GM12872 (cell line): ENCODE measurements at regions not wholly inside any gene's neighbourhood (a gene's known extent, or its start where the extent isn't known, plus 50 kb on each side); places are given as distances from the start of the nearest gene placed in this dataset.

ENCODE experiments used
- TF ChIP-seq, protein P1 (sequence below): IDR thresholded peaks from 3 replicates; pipeline ENCODE4 v1.5.1; 2011; ENCODE audit warnings: low read depth, mild to moderate bottlenecking, low read length, moderate library complexity; ENCODE audit not compliant: insufficient read depth

DNA sequence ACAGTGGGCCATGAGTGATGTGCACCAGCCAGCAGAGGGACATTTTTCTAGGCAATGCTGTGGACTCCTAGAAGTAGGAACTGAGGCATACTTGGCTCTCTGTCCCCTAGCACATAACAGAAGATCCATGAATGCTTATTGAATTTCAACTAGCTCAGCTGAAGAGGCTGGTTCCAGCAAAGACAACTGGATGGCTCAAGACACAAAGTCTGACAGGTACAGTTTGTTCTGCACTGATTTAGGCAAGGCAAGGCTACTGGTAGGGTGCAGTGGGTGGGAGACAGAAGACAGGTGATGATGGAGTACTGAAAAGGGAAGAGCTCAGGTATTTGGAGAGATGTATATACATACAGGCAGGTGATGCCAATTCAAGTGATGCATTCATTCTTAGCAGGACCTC is 72.4 kb upstream of the USP47 start:
- TF ChIP-seq, protein P1, sequence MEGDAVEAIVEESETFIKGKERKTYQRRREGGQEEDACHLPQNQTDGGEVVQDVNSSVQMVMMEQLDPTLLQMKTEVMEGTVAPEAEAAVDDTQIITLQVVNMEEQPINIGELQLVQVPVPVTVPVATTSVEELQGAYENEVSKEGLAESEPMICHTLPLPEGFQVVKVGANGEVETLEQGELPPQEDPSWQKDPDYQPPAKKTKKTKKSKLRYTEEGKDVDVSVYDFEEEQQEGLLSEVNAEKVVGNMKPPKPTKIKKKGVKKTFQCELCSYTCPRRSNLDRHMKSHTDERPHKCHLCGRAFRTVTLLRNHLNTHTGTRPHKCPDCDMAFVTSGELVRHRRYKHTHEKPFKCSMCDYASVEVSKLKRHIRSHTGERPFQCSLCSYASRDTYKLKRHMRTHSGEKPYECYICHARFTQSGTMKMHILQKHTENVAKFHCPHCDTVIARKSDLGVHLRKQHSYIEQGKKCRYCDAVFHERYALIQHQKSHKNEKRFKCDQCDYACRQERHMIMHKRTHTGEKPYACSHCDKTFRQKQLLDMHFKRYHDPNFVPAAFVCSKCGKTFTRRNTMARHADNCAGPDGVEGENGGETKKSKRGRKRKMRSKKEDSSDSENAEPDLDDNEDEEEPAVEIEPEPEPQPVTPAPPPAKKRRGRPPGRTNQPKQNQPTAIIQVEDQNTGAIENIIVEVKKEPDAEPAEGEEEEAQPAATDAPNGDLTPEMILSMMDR: no peak

DNA sequence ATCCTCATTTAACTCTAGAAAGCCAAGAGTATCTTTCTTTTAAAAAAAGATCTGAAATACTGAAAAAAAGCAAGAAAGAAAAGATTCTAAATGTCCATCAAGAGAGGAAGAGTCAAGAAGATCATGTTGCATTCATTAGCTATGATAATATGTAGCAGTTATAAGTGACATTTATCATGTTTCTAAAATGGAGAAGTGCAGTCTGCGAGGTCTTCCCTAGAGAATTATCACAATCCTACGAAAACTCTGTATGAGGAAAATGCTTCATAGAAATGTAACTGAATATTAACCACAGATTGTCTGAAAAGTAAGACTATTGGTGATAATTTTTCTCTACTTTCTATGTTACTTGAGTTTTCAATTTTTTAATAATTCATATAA is 77.4 kb upstream of the USP47 start:
- TF ChIP-seq, protein P1: no peak

DNA sequence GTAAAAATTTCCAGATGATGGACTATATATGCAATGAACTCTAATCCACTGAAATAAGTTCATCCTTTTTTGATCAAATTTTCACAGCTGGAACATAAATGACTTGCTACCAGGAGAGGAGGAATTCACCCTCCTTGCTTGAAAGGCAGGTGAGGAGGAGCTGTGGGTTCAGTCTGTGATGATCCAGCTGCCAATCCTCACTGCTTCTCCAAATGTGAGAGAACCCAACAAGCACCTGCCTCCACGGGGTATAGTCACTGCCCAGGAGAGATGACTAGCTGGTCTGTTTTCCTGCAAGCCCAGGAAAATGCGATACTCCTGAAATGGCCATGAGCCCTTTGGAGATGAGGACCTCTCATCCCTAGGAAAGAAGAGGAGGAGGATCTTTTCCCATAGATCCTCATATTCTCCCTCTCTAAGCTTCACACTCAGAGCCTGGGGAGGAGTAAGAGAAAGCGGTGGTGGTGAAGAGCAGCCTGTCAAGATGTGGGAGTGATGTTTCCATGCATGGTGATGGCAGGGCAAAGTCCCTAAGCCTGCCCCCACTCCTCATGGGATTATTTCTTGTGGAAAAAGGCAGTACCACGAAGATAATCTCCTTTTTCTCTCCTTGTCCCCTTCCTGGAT is 77.9 kb upstream of the USP47 start:
- TF ChIP-seq, protein P1: no peak

DNA sequence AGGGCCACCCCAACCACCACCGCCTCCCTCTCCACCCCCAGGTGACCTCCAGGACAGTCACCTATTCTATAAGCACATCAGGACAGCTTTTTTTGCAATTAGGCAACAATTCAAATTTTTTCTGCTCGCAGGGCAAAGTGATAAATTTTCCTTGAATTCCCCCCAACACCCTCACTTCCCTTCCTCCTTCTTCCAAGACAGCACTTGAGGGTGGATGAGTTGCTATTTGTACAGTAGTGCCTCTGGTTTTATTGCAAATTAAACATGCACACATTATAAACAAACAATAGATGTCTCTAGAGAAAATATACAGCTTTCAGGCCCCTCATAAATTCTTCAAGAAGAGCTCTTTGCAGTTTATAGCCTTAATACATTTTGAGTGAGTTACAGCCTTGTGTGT is 80.9 kb upstream of the USP47 start:
- TF ChIP-seq, protein P1: no peak

DNA sequence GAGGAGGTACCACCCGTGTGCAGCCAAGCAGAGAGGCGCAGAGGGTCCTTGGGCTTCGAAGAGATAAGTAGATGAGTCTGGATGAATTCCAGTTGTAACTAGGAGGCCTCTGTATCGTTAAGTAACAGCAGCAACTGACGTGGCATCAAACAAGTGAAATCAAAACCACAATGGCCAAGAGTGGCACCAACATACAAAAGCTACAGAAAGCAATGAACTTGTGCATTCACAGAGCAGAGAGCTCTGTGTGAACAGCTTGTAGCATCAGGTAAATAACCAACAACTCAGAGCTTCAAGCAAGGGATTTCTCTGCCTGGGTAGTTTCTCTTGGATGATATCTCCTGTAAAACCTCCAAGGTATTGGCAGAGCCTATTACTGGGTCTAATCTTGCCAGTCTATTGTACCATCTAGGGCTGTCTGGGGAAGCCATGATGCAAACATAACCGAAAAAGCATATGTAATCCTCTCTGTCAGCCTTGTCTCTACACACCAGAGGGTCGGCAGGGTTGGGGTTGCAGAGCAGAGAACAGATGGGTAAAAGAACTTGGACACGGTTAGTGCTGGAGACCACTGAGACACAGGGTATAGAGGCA is 83.1 kb upstream of the USP47 start:
- TF ChIP-seq, protein P1: no peak

DNA sequence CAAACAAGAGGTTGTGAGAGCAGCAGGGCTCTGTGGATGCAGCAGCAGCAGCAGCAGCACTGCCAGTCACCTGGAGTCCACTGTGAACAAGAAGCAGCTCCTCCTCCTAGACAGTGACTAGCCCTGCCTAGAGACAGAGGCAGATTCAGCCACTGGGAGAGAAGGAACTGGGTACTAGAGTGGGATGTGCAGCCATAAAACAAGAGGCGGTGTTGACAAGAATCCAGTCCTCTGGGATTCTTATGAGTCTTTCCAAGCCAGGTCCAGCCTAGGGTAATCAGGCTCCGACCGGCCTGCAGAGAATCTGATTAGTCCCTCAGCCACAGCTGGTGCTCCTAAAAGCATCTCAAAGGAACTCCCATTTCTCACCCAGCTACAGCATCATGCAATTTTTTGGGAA is 83.9 kb upstream of the USP47 start:
- TF ChIP-seq, protein P1: no peak

DNA sequence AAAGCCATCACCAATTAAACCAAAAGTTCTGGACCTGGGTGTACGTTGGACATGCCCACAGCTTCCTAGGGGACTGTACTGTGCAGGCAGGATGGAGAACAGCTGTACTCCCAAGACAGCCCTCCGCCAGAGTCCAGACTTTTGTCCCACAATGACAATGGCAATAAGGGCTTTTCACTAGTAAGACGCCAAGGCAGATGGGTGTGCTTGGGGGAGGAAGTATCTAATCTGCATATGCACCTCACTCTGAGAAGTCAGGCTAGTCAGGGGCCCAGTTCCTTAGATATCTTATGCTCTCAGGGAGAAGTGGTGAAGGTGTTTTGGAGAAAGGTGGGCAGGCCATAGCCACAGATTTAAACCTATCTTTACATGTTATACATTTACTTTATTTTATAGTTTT is 85.1 kb upstream of the USP47 start:
- TF ChIP-seq, protein P1: no peak

DNA sequence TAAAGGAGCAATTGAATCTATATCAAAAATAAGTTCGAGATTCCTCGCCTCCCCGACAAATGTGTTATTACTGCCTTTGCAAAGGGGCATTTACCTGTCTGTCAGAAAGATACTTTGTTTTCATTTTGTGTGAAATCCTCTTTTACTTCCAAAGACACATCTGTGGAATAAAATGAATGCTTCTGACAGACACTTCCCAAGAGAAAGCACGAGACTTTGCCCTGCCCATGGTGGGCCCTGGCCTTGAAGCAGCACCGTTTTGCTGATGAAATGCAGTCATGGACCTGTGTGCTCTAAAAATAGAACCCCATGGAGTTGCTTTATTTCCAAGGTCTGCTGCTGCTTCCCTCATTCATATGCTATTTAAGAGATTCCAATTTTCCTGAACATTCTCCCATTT is 85.9 kb upstream of the USP47 start:
- TF ChIP-seq, protein P1: no peak
